K562 (cell line): ENCODE measurements at regions not wholly inside any gene's neighbourhood (a gene's known extent, or its start where the extent isn't known, plus 50 kb on each side); places are given as distances from the start of the nearest gene placed in this dataset.

Experiments used
- MGA ChIP-seq: fragments of 450-650 bp; IDR thresholded peaks from 2 replicates; pipeline ENCODE4 v1.6.1; 2016; ENCODE audit warnings: mild to moderate bottlenecking, moderate library complexity

GRCh38 chr13:76326343-76326742 lies 559.9 kb downstream of the KCTD12 start (continued):
- TF ChIP-seq MGA: no peak
